HG03108 (cell line): ENCODE measurements at regions not wholly inside any gene's neighbourhood (a gene's known extent, or its start where the extent isn't known, plus 50 kb on each side); places are given as distances from the start of the nearest gene placed in this dataset.
"Not testable (repeated sequence)": the region's sequence is repeated elsewhere in the genome, so short reads cannot be mapped to it uniquely, and the experiment has no call there.

Source experiments
- ATAC-seq: cut with Tn5 transposase; IDR thresholded peaks from one replicate; pipeline ENCODE4 v1.9.1; 2021; ENCODE audit warnings: moderate library complexity; ENCODE audit not compliant: unreplicated experiment

DNA sequence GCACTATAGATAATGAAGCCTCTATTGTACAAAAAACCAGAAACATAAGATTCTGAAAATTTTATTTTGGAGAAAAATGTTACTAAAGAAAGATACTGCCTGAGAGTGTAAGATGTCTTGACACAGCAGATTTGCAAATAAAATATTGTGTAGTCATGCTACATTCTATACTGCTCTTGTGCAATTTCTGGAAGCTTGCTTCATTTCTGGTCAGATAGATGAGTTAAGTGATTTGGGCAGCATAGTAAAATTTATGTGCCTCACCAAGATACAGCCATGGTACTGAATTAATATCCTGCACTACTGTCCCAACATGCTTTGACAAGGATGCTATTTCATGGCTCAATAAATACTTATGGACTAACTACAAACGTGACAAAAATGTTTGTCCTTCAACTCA lies 55.1 kb upstream of the STARD13 start:
- no peak for ATAC-seq

DNA sequence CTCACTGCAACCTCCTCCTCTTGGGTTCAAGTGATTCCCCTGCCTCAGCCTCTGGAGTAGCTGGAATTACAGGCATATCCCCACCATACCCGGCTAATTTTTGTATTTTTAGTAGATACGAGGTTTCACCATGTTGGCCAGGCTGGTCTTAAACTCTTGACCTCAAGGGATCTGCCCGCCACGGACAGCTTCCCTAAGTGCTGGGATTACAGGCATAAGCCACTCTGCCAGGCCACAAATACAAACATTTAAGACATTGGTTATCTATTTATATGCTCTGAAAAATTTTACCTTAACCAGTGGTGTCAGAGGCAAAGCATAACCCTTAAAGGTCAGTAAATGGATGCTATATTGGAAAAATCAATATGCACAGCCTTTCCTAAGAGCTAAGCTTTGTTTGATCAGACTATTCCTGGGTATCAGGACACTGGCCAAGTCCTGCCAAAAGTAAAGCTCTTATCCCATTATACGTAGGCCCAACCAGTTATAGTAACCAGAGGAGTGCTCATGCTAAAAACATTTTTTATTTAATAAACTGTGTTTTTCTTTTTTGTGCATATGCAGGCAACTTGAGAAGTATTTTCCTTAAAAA lies 56.4 kb upstream of the STARD13 start:
- ATAC-seq: no peak

DNA sequence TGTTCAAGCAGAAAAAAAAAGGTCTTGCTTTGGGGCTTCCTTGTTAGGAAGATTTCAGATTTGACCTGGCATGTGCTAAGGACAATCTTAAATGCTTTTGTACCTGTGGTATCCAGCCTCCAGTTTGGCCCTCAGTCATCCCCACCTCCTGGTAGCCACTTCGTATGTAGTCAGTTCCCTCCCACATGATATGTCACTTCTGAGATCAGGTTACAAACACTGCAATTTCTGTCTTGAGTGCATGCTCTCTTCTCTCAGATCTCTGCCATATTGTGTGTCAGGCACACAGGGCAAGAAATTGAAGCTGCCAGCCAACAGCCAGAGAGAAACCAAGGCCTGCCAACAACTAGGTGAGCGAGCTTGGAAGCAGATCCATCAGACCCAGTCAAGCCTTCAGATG lies 60.3 kb upstream of the STARD13 start:
- no peak for ATAC-seq

DNA sequence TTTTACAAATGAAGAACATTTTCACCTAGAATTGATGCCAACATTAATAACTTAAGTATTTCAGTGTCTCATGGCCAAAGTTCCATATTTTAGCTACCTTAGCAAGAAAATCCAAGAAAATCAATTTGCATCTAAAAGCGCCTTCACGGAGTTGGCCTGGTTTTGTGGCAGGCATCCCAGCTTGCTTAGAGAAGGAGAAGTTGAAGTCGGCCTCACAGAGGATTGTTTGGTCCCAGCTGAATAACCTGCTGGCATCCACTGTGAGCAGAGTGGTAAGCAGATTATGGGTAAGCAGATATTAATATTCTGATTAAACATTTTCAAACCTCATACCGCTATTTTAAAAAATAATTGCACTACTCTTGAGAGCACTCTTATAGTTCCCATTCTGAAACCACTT lies 62.3 kb upstream of the STARD13 start:
- no peak for ATAC-seq

DNA sequence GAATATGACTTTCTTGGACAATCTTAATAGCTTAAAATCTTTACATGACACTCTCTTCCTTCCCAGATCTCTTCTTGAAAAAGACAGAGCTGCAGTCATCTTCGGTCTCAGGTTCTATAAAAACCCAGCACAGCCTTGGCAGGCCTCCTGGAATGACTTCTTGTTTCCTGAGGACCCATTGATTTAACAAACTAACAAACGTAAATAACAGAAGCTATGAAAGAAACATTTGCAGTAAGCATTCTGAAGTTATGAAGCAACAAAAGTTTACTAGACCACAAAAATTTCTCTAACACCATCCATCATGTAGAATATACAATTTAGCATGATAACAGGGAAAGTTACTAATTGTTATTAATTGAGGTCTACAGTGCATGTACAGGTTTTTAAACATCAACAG lies 62.8 kb upstream of the STARD13 start:
- ATAC-seq: no peak

DNA sequence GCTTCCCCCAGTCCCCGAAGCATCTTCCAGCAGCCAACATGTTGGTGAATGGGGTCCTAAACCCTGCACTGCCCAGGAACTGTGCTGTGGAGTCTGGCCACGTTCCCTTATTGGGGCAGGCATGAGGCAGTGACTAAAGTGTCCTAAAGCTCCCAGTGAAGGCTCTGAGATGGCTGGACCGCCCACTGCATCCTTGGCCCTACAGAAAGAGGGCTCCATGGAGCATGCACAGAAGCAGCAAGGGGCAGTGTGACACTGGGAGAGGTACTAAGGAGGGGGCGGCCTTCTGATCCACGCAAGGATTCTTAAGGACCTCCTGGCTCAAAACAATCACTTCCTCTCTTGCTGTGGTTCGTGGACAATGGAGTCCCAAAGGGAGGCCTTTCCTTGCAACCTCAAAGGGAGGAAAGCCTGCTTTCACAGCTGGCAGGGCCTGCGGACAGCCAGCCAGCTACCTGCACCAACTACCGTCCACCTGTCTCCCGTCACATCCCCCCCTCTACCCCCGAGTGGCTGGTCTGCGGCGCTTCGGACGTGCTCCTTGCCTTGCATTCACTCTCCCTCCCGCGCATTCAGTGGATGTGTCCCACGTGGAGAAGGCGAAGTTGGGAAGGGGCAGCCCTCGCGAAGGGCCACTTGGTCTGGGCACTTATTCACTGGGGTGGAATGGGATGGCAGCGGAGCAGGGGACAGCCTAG lies 63.9 kb upstream of the STARD13 start:
- no peak for ATAC-seq

DNA sequence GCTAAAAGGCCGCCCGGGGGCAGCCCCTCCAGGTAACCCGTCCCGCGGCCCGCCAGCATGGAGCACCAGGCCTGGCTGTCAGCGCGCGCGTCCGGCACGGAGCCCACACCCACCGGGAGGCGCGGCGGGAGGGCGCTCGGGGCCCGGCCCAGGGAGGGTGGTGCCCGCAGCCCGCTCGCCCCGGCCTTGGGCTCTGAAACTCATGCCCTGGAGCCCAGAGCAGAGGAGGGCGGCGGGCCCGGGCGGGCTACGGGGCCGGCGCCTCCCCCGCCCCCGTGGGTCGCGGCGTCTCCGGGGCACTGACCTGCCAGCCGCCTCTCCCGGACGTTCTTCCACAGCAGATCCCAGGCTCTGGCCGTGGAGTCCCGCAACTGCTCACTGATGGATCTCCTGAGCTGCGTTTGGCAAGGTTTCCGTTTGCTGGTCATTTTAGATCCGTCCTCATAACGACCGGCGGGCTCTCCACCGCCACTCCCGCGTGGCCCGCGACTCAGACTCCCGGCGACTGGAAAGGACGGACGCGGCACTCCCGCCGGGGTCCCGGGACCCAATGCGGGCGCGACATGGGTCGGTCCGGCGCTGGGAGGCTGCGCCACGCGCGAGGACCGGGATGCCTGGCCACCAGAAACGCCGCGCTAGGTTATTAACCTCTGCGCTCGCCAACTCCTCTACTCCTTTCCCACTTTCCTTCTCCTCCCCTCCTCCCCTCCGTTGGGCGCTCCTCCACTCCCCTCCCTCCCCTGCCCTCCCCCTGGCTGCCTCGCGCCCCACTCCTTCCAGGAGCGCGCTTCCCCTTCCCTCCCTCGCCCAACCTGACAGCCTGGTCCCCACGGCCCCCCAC lies 64.7 kb upstream of the STARD13 start:
- no peak for ATAC-seq

DNA sequence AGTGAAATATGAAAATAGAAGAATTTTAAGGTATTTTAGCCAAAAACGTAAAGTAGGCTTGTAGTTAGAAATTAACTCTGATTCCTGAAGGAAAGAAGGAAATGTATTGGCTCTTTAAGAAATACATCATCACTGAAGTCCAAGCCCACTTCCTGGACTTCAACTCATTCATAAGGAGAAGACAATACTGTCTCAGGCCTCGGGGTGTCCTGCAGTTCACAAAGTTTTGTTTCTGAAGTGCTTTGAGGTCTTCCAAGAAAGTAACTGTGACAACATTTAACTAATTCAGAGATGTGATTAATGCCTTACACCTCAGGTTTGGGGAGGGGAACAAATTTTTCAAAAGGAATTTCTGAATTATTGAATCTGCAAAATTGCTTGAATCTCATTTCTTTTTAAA lies 65.8 kb upstream of the STARD13 start:
- no peak for ATAC-seq

DNA sequence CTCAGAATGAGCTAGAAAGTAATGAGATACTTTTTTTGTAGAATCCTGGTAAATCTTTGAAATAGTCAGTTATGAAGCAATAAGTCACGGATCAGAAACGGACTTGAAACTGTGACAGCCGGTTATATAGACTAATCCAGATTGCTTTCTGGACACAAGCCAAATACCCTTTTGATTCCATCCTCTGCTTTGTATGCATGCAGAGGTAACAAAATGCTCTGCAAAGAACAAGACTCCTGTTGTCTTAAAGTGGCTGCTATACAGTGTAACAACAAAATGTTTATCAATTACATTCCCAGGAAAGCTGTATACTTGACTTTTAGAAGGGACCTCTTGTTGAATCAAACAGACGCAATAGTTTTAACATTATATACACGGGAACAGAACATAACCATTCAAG lies 66.5 kb upstream of the STARD13 start:
- no peak for ATAC-seq

DNA sequence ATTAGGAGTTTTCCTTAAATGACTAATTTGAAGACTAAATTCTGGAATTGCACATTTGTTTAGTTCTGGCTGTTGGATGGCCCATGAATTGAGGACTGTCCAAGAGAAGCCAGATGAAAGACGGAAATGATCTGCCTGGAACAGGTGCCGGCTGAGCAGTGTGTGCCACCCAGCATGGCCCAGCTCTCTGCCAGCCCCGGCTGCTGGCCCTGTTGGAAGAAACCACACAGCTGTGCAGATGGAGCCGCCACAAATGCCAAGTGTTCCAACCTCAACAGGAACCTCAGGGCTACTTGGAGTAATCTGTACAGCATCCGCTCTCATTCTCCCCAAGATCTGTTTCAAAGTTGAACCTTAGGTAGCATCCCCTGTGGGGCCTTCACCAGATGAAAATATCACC lies 67.0 kb upstream of the STARD13 start:
- no peak for ATAC-seq

DNA sequence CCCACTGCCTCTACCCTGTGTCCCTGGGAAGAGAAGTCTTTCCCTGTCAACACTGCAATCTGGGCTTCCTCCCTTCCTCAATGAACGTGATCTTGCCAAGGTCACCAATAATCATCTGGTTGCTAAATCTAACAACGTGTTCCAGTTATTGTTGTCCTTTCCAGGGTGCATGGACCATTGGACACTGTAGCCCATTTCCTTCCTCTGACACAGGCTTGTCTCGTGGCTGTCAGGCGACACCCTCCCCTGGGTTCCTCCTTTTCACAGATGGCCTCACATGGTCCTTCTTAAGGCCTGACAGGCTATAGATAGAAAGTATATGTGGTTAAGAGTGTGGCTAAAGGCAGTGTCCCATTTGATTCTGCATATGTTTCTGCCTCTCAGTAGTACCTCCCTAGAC lies 67.7 kb upstream of the STARD13 start:
- peak; percentile 87 for ATAC-seq

DNA sequence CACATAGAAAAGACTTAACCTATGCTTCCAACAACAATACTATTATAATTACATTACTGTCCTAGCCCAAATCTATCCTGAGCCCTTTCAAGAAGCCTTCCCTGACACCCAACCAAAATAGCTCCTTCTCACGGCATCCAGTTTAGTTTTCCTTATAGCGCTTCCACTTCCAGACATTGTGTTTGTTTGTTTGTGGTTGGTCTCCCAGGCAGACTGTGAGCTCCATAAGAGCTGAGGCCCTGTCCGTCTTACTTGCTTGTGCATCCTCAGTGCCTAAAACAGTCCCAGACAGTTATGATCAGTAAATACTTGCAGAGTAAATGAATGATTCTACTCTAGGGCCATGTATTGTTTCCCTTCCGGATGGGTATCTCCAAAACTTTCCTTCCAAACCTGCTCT lies 68.1 kb upstream of the STARD13 start:
- no peak for ATAC-seq

DNA sequence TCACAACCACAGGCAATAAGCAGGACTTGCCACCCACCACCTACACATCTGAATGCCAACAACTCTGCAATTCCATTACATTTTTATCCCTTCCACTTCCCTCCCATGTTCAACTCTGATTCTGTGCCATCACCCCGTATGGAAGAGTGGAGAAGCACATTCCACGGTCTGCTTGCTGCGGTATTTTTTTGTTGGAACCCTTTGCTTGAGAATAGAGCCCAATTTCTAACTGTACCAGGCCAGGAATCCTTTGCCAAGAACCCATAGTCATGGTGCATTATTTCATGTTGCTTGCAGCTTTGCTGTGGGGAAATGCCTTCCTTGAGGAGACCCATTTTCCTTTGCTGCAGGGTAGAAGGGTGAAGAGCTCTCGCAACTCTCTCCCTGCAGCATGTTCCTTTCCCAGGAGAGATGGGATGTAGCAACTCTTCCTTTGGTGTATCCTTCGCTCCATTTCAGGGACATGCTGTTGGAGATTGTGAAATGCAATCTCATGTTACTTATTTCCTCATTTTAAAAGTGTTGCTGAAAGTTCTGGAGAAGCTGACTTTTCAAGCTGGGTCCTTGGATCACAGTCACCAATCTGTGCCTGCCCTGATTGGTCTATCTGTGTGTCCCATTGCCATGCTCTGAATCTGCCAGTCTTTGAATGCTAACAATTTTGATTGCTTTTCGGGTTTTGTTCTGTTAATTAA lies 69.8 kb upstream of the STARD13 start:
- ATAC-seq: no peak

DNA sequence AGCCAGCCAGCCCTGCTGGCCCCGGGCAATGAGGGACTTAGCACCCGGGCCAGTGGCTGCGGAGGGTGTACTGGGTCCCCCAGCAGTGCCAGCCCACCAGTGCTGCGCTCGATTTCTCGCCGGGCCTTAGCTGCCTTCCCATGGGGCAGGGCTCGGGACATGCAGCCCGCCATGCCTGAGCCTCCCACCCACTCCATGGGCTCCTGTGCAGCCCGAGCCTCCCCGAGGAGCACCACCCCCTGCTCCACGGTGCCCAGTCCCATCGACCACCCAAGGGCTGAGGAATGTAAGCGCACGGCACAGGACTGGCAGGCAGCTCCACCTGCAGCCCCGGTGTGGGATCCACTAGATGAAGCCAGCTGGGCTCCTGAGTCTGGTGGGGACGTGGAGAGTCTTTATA lies 72.5 kb upstream of the STARD13 start:
- not testable (repeated sequence) for ATAC-seq

DNA sequence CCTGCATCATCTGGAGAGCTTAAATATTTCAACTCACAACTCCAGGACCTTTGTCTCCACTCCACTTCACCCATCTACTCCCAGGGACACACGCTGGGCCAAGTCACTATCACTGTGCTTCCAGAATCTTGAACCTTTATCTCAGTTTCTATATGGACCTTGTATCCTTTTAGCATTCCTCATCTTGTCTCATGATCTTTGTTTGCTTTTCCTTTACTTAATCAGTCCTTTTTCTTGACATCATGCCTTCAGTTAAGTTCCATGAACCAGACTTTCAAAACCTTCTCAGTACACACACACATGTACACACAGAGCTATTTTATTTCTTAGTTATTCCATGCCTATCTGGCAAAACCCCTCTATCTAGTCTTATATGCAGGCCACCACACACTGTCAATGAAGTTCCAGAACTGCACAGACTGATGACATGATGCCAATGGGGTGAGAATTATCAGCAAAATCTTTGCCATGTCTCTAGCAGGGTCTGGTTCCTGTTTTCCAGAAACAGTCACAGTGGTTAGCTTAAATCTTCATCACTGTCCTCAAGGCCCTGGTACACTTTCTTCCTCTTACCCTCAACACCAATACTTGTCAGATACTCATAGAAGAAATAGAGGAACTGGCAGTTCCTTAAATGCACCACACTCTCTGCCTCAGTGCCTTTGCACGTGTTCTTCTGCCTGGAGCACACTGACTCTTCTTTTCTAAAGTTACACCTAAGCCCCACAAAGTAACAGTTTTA lies 77.6 kb upstream of the STARD13 start:
- ATAC-seq: no peak

DNA sequence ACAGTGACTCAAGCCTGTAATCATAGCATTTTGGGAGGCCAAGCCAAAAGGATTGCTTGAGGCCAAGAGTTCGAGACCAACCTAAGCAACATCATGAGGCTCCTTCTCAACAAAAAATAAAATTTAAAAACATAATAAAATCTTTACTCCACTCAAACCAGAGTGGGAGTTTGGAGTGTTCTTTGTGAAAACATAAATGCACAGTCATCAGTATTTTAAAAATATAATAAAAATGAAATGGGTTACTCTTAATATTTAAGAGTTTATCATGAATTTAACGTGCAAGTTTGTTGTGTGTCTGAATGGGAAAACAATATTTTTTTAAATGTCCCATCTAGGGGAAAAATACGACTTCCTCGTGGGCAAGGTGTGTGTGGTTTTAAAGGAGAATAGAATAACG lies 78.6 kb upstream of the STARD13 start:
- ATAC-seq: no peak

DNA sequence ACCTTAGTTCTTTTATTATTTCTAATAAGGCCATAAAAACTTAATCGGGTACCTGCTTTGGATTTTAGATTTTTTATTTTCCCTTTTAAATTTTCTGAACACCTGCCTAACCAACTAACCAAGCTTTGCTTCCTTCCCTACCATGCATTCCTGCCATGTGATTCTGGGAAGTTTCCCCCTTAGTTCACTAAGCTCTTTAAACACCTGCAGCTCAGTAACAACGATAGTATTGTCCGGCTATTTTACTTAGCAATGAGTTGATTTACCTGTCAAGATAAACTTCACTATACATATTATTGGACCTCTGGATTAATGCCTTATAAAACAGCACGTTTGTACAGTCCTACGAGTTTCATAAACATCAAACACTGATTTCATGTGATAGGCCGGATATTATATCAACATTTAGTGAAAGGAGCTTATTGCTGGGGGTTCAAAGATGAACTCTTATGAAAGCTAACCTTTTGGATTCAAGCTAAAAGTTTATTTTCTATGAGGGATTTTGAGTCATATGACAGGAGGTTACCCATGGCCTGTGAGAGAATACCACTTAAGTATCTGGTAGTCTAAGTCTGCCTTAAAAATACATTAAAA lies 81.0 kb upstream of the STARD13 start:
- ATAC-seq: no peak

DNA sequence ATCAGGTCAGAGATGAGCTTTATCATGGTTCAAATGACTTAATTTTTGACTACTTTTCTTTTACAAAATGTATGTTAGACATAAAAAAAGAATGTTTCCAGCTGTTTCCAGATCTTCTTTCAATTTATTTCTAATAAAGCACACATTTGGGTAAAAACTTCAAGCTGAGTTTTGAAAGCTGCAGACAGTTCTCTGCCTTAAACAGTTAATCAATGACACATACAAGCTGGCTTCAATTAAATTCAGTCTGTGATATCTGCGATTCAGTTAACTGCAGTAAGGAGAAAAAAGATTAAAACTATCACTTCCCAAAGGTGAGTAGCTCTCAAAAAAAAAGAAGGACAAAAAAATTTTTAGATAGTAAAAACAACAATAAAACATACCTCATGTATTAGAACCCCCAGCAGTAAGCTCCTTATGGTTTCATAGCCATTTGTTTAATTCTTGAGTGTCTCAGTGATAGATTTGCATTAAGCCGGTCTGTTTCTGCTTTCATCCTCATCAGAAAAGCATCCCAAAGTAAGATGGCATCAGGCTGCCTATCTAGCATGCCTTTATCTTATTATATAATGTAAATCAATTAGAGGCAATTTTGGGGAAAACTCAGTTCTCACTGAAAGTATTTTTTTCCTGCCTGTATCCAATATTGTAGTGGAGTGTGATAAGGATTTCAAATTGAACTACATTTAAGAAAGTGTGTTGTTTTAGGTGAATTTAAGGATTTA lies 81.8 kb upstream of the STARD13 start:
- ATAC-seq: no peak

DNA sequence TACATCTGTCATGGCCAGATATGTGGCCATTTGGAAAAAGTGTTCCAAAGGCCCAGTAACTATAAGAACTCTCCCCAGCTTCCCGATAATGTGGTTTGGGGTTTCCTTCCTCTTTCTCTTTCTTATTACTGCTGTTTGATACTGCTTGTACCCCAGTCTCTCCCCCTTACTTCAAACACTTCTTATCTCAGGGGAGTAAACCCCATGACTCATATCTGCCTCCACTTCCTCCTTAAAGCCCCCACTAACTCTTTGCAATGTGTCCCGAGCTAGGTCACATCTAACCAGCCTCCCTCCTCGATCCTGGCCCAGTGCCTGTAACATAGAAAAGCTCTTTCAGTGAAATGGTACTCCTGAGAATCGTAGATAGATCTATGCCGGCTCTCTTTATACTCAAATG lies 82.4 kb upstream of the STARD13 start:
- ATAC-seq: no peak

DNA sequence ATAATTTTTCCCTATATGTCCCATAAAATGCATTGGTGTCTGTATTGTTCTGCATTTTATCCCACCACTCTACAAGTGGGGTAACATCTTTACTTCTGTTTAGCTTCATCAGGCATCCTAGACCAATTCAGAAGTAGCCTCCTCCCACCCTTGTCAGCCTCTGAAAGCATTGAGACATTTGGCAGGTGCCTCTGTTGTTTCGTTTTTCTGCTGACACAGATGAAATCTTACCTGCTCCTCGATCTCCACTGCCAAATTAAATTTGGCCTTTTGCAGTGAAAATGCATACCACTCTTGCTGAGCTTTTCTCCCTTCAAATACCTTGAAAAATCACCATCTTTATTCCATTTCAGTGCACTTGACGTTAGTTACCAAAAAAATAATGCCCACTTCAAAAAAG lies 83.5 kb upstream of the STARD13 start:
- no peak for ATAC-seq
